ENCODE measurements at regions not wholly inside any gene's neighbourhood (a gene's known extent, or its start where the extent isn't known, plus 50 kb on each side); places are given as distances from the start of the nearest gene placed in this dataset.

DNA sequence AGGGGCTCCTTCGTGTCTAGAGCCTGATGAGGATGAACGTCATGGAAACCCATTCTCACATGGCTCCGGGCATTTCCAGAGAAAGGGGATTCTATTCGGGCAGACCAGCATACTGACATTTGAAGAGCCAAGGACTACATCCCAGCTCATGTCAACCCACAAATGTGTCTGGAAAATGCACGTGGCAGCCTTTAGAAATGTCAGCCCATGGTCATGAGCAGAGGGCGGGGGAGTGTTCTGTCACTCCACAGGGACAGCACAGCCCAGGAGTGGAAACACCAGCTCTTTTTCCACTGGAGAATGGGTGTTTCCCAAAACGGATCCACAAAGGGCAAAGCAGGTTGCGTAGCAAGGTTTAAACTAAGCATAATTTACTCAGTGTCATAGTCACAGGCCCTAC, 207.0 kb downstream of the BCOR start:
- H3K9me3 ChIP-seq = no peaks in the 10 kb centered on the region
- no peaks in the 10 kb centered on the region for H3K36me3 ChIP-seq (replicated peaks in 1 of 2; ENCODE audit: control insufficient read depth in 1 of 2, insufficient read depth in 2 of 2, low read length in 1 of 2)
- CTCF ChIA-PET = no interaction called here
- peaks cover 8 to 12% of the 10 kb centered on the region in 2 experiments; a peak in 2 of 4 replicates for H3K4me1 ChIP-seq (ENCODE audit: control insufficient read depth in 1 of 2, insufficient read depth in 2 of 2, low read depth in 1 of 2, low read length in 1 of 2)
- H3K9me2 ChIP-seq = no peaks in the 10 kb centered on the region
- no peak overlapping the region for H3K9ac ChIP-seq
- 52% methylated on average over 6 of the region's 8 CpGs for WGBS (ENCODE audit: low lambda C conversion rate)
- no peaks in the 10 kb centered on the region for H3F3A ChIP-seq (replicated peaks; ENCODE audit: insufficient read depth)
- no peak overlapping the region for H3K4me3 ChIP-seq (ENCODE audit: low read depth in 2 of 2, low read length in 1 of 2)
- DNase-seq = no peak
- H3K27me3 ChIP-seq (ENCODE audit: insufficient read depth) = peaks cover 4% of the 10 kb centered on the region; the same call in 1 of the 2 replicates
- H2AFZ ChIP-seq (ENCODE audit: low read depth) = no peak overlapping the region
- H3K4me2 ChIP-seq = no peak overlapping the region
- H3K27ac ChIP-seq (ENCODE audit: low read depth in 2 of 2, low read length in 1 of 2) = no peak overlapping the region
- no peaks in the 10 kb centered on the region for H4K20me1 ChIP-seq (ENCODE audit: insufficient read depth)
- TF ChIP-seq, protein P1, sequence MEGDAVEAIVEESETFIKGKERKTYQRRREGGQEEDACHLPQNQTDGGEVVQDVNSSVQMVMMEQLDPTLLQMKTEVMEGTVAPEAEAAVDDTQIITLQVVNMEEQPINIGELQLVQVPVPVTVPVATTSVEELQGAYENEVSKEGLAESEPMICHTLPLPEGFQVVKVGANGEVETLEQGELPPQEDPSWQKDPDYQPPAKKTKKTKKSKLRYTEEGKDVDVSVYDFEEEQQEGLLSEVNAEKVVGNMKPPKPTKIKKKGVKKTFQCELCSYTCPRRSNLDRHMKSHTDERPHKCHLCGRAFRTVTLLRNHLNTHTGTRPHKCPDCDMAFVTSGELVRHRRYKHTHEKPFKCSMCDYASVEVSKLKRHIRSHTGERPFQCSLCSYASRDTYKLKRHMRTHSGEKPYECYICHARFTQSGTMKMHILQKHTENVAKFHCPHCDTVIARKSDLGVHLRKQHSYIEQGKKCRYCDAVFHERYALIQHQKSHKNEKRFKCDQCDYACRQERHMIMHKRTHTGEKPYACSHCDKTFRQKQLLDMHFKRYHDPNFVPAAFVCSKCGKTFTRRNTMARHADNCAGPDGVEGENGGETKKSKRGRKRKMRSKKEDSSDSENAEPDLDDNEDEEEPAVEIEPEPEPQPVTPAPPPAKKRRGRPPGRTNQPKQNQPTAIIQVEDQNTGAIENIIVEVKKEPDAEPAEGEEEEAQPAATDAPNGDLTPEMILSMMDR (IDR thresholded peaks at IDR 0.05) = no peak
- TF ChIP-seq EP300 (IDR thresholded peaks at IDR 0.05; ENCODE audit: borderline replicate concordance in 1 of 2, low read depth in 1 of 2, low read length in 1 of 2) (no peak), NFIC (IDR thresholded peaks at IDR 0.05; ENCODE audit: borderline replicate concordance) (no peak), RCOR1 (IDR thresholded peaks at IDR 0.05; ENCODE audit: low read length) (no peak), ELF1 (IDR thresholded peaks at IDR 0.05) (no peak), RXRA (IDR thresholded peaks at IDR 0.05; ENCODE audit: borderline replicate concordance, low read depth) (no peak), JUND (IDR thresholded peaks at IDR 0.05) (no peak), GABPA (IDR thresholded peaks at IDR 0.05; ENCODE audit: low read depth) (no peak)
- TF ChIP-seq, protein P2, sequence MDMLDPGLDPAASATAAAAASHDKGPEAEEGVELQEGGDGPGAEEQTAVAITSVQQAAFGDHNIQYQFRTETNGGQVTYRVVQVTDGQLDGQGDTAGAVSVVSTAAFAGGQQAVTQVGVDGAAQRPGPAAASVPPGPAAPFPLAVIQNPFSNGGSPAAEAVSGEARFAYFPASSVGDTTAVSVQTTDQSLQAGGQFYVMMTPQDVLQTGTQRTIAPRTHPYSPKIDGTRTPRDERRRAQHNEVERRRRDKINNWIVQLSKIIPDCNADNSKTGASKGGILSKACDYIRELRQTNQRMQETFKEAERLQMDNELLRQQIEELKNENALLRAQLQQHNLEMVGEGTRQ (IDR thresholded peaks at IDR 0.05; ENCODE audit: borderline replicate concordance, low read depth, low read length) = no peak
- H3K79me2 ChIP-seq (ENCODE audit: insufficient read depth) = no peaks in the 10 kb centered on the region
- POLR2A ChIA-PET = no interaction called here

DNA sequence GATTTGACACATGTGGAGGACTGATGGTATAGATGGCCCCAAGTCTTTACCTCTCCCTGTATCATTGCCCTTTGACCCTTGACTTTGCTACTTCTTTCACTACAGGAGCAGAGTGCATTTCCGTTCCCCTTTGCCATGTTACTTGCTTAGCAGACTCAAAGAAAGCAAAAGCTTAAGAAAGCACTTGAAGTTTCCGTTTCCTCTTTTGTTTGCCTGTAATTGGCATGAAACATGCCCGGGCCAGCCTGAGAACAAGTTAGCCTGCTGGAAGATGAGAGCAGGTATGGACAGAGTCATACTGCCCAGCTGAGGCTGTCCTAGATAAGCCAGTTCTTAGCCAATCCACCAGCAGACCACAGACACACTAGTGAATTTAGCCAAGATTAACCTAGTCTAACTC, 206.0 kb downstream of the BCOR start:
- CTCF ChIA-PET = no interaction called here
- Histone ChIP-seq H3F3A (replicated peaks; ENCODE audit: insufficient read depth) (no peaks in the 10 kb centered on the region), H2AFZ (ENCODE audit: low read depth) (no peak overlapping the region), H4K20me1 (ENCODE audit: insufficient read depth) (no peaks in the 10 kb centered on the region), H3K4me2 (no peak overlapping the region), H3K9ac (no peak overlapping the region), H3K9me2 (no peaks in the 10 kb centered on the region), H3K36me3 (replicated peaks in 1 of 2; ENCODE audit: control insufficient read depth in 1 of 2, insufficient read depth in 2 of 2, low read length in 1 of 2) (no peaks in the 10 kb centered on the region), H3K9me3 (no peaks in the 10 kb centered on the region), H3K27ac (ENCODE audit: low read depth in 2 of 2, low read length in 1 of 2) (no peak overlapping the region), H3K4me3 (ENCODE audit: low read depth in 2 of 2, low read length in 1 of 2) (no peak overlapping the region), H3K4me1 (ENCODE audit: control insufficient read depth in 1 of 2, insufficient read depth in 2 of 2, low read depth in 1 of 2, low read length in 1 of 2) (peaks cover 8 to 14% of the 10 kb centered on the region in 2 experiments; a peak in 2 of 4 replicates), H3K27me3 (ENCODE audit: insufficient read depth) (peaks cover 4% of the 10 kb centered on the region; the same call in 1 of the 2 replicates), H3K79me2 (ENCODE audit: insufficient read depth) (no peaks in the 10 kb centered on the region)
- TF ChIP-seq, protein P3, sequence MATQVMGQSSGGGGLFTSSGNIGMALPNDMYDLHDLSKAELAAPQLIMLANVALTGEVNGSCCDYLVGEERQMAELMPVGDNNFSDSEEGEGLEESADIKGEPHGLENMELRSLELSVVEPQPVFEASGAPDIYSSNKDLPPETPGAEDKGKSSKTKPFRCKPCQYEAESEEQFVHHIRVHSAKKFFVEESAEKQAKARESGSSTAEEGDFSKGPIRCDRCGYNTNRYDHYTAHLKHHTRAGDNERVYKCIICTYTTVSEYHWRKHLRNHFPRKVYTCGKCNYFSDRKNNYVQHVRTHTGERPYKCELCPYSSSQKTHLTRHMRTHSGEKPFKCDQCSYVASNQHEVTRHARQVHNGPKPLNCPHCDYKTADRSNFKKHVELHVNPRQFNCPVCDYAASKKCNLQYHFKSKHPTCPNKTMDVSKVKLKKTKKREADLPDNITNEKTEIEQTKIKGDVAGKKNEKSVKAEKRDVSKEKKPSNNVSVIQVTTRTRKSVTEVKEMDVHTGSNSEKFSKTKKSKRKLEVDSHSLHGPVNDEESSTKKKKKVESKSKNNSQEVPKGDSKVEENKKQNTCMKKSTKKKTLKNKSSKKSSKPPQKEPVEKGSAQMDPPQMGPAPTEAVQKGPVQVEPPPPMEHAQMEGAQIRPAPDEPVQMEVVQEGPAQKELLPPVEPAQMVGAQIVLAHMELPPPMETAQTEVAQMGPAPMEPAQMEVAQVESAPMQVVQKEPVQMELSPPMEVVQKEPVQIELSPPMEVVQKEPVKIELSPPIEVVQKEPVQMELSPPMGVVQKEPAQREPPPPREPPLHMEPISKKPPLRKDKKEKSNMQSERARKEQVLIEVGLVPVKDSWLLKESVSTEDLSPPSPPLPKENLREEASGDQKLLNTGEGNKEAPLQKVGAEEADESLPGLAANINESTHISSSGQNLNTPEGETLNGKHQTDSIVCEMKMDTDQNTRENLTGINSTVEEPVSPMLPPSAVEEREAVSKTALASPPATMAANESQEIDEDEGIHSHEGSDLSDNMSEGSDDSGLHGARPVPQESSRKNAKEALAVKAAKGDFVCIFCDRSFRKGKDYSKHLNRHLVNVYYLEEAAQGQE (IDR thresholded peaks at IDR 0.05; ENCODE audit: low read depth, low read length) = no peak
- TF ChIP-seq, protein P2 (IDR thresholded peaks at IDR 0.05; ENCODE audit: borderline replicate concordance, low read depth, low read length) = no peak
- TF ChIP-seq GATA2 (CRISPR knock-in tag; IDR thresholded peaks at IDR 0.05) (no peak), TEAD4 (IDR thresholded peaks at IDR 0.05; ENCODE audit: borderline replicate concordance, insufficient read depth) (no peak), EZH2phosphoT487 (IDR thresholded peaks at IDR 0.05; ENCODE audit: borderline replicate concordance, low read depth) (no peak), FOXJ3 (CRISPR knock-in tag; IDR thresholded peaks at IDR 0.05) (no peak), RCOR1 (IDR thresholded peaks at IDR 0.05; ENCODE audit: low read length) (no peak), EP300 (IDR thresholded peaks at IDR 0.05; ENCODE audit: borderline replicate concordance in 1 of 2, low read depth in 1 of 2, low read length in 1 of 2) (no peak)
- POLR2A ChIA-PET = no interaction called here
- 64% methylated on average over 3 of the region's 3 CpGs for WGBS (ENCODE audit: low lambda C conversion rate)
- no peak for DNase-seq
